ENCODE measurements at regions not wholly inside any gene's neighbourhood (a gene's known extent, or its start where the extent isn't known, plus 50 kb on each side); places are given as distances from the start of the nearest gene placed in this dataset.
"Not testable (repeated sequence)": the region's sequence is repeated elsewhere in the genome, so short reads cannot be mapped to it uniquely, and the experiment has no call there.

- no peaks in the 10 kb centered on the region for H3K27me3 Mint-ChIP-seq
- ChIA-PET CTCF (interaction anchor here (0.9 to 5.7 kb wide), 6 partner anchors 13 to 69 kb away, joined by 3 to 38 read pairs (median 10); partner anchors contain the start of gene RAP2B), POLR2A (interaction anchor here (0.7 to 5.0 kb wide), 16 partner anchors 8 to 407 kb away, joined by 3 to 134 read pairs (median 6); partner anchors contain the start of gene RAP2B)
- H3K4me3 Mint-ChIP-seq: peak overlapping the region; percentile 44
- H3K4me1 Mint-ChIP-seq: peaks cover 54% of the 10 kb centered on the region
- peak overlapping the region; percentile 87 for H3K27ac Mint-ChIP-seq
- H3K9me3 Mint-ChIP-seq: peaks cover 7% of the 10 kb centered on the region
- DNase-seq: peak; percentile 88
- H3K36me3 Mint-ChIP-seq (ENCODE audit: low read depth): peaks cover 19% of the 10 kb centered on the region
Measured at GRCh38 chr3:153221748-153222162, 59.7 kb downstream of the RAP2B start.

GRCh38 chr3:153226877-153227276, 64.9 kb downstream of the RAP2B start:
- peaks cover 15% of the 10 kb centered on the region for H3K4me1 Mint-ChIP-seq
- H3K36me3 Mint-ChIP-seq (ENCODE audit: low read depth); DNase-seq; H3K27me3 Mint-ChIP-seq; H3K9me3 Mint-ChIP-seq; CTCF ChIA-PET; POLR2A ChIA-PET; H3K27ac Mint-ChIP-seq; H3K4me3 Mint-ChIP-seq: not testable (repeated sequence)

GRCh38 chr3:153230427-153230826, 68.4 kb downstream of the RAP2B start:
- H3K9me3 Mint-ChIP-seq; H3K27me3 Mint-ChIP-seq; CTCF ChIA-PET; H3K4me3 Mint-ChIP-seq; H3K27ac Mint-ChIP-seq; POLR2A ChIA-PET; H3K36me3 Mint-ChIP-seq (ENCODE audit: low read depth); DNase-seq; H3K4me1 Mint-ChIP-seq: not testable (repeated sequence)

GRCh38 chr3:153231245-153231644, 69.2 kb downstream of the RAP2B start:
- DNase-seq; H3K27me3 Mint-ChIP-seq; POLR2A ChIA-PET; H3K4me3 Mint-ChIP-seq; H3K4me1 Mint-ChIP-seq; H3K9me3 Mint-ChIP-seq; H3K36me3 Mint-ChIP-seq (ENCODE audit: low read depth); H3K27ac Mint-ChIP-seq; CTCF ChIA-PET: not testable (repeated sequence)

GRCh38 chr3:153232050-153232752, 70.2 kb downstream of the RAP2B start:
- H3K9me3 Mint-ChIP-seq; POLR2A ChIA-PET; H3K4me1 Mint-ChIP-seq; H3K36me3 Mint-ChIP-seq (ENCODE audit: low read depth); H3K27me3 Mint-ChIP-seq; DNase-seq; H3K27ac Mint-ChIP-seq; H3K4me3 Mint-ChIP-seq: not testable (repeated sequence)
- CTCF ChIA-PET: interaction anchor here (1.3 kb wide), 1 partner anchor 69 kb away, joined by 7 read pairs; no protein-coding TSS in a partner anchor

- no peak overlapping the region for H3K27ac Mint-ChIP-seq
- no peak for DNase-seq
- POLR2A ChIA-PET: no interaction called here
- CTCF ChIA-PET: interaction anchor here (1.3 kb wide), 1 partner anchor 69 kb away, joined by 7 read pairs; no protein-coding TSS in a partner anchor
- peaks cover 5% of the 10 kb centered on the region for H3K27me3 Mint-ChIP-seq
- H3K36me3 Mint-ChIP-seq (ENCODE audit: low read depth): no peaks in the 10 kb centered on the region
- no peak overlapping the region for H3K4me3 Mint-ChIP-seq
- no peaks in the 10 kb centered on the region for H3K9me3 Mint-ChIP-seq
- H3K4me1 Mint-ChIP-seq: peaks cover 6% of the 10 kb centered on the region
Measured at GRCh38 chr3:153232851-153233271, 70.8 kb downstream of the RAP2B start.

GRCh38 chr3:153233986-153234385, 72.0 kb downstream of the RAP2B start:
- peaks cover 5% of the 10 kb centered on the region for H3K27me3 Mint-ChIP-seq
- no peak overlapping the region for H3K27ac Mint-ChIP-seq
- DNase-seq: no peak
- H3K36me3 Mint-ChIP-seq (ENCODE audit: low read depth): no peaks in the 10 kb centered on the region
- no peaks in the 10 kb centered on the region for H3K9me3 Mint-ChIP-seq
- peaks cover 6% of the 10 kb centered on the region for H3K4me1 Mint-ChIP-seq
- H3K4me3 Mint-ChIP-seq: no peak overlapping the region
- POLR2A ChIA-PET: no interaction called here
- CTCF ChIA-PET: no interaction called here

- CTCF ChIA-PET: no interaction called here
- Mint-ChIP-seq H3K36me3 (ENCODE audit: low read depth) (no peaks in the 10 kb centered on the region), H3K27me3 (no peaks in the 10 kb centered on the region), H3K9me3 (no peaks in the 10 kb centered on the region), H3K27ac (no peak overlapping the region), H3K4me1 (peaks cover 3% of the 10 kb centered on the region), H3K4me3 (no peak overlapping the region)
- no peak for DNase-seq
- POLR2A ChIA-PET: no interaction called here
Measured at GRCh38 chr3:153242896-153243295, 80.9 kb downstream of the RAP2B start.

GRCh38 chr3:153244961-153245360, 82.9 kb downstream of the RAP2B start:
- no peaks in the 10 kb centered on the region for H3K36me3 Mint-ChIP-seq (ENCODE audit: low read depth)
- ChIA-PET POLR2A (no interaction called here), CTCF (no interaction called here)
- H3K9me3 Mint-ChIP-seq: no peaks in the 10 kb centered on the region
- DNase-seq: no peak
- H3K27ac Mint-ChIP-seq: no peak overlapping the region
- H3K27me3 Mint-ChIP-seq: no peaks in the 10 kb centered on the region
- peaks cover 7% of the 10 kb centered on the region for H3K4me1 Mint-ChIP-seq
- H3K4me3 Mint-ChIP-seq: no peak overlapping the region

GRCh38 chr3:153245661-153246060, 83.6 kb downstream of the RAP2B start:
- H3K36me3 Mint-ChIP-seq (ENCODE audit: low read depth): no peaks in the 10 kb centered on the region
- H3K4me3 Mint-ChIP-seq: no peak overlapping the region
- no peak for DNase-seq
- ChIA-PET CTCF (no interaction called here), POLR2A (no interaction called here)
- no peak overlapping the region for H3K27ac Mint-ChIP-seq
- no peaks in the 10 kb centered on the region for H3K9me3 Mint-ChIP-seq
- H3K27me3 Mint-ChIP-seq: no peaks in the 10 kb centered on the region
- H3K4me1 Mint-ChIP-seq: peaks cover 7% of the 10 kb centered on the region

GRCh38 chr3:153246331-153246730, 84.3 kb downstream of the RAP2B start:
- H3K4me3 Mint-ChIP-seq: no peak overlapping the region
- ChIA-PET CTCF (no interaction called here), POLR2A (no interaction called here)
- peaks cover 7% of the 10 kb centered on the region for H3K4me1 Mint-ChIP-seq
- no peaks in the 10 kb centered on the region for H3K27me3 Mint-ChIP-seq
- H3K9me3 Mint-ChIP-seq: no peaks in the 10 kb centered on the region
- H3K27ac Mint-ChIP-seq: no peak overlapping the region
- H3K36me3 Mint-ChIP-seq (ENCODE audit: low read depth): no peaks in the 10 kb centered on the region
- DNase-seq: no peak

- no peak for DNase-seq
- no peaks in the 10 kb centered on the region for H3K27me3 Mint-ChIP-seq
- CTCF ChIA-PET: interaction anchor here (1.0 kb wide), 1 partner anchor 11 kb away, joined by 3 read pairs; no protein-coding TSS in a partner anchor
- peaks cover under 1% of the 10 kb centered on the region for H3K9me3 Mint-ChIP-seq
- no peaks in the 10 kb centered on the region for H3K36me3 Mint-ChIP-seq (ENCODE audit: low read depth)
- POLR2A ChIA-PET: interaction anchor here (1.8 kb wide), 1 partner anchor 86 kb away, joined by 5 read pairs; no protein-coding TSS in a partner anchor
- H3K4me1 Mint-ChIP-seq: peaks cover 7% of the 10 kb centered on the region
- H3K27ac Mint-ChIP-seq: no peak overlapping the region
- no peak overlapping the region for H3K4me3 Mint-ChIP-seq
Measured at GRCh38 chr3:153246806-153247205, 84.8 kb downstream of the RAP2B start.

- H3K27me3 Mint-ChIP-seq: no peaks in the 10 kb centered on the region
Measured at GRCh38 chr3:153247331-153248330, 85.6 kb downstream of the RAP2B start.

More at GRCh38 chr3:153247331-153248330, 85.6 kb downstream of the RAP2B start:
- Mint-ChIP-seq H3K27ac (no peak overlapping the region), H3K4me1 (peaks cover 4% of the 10 kb centered on the region), H3K36me3 (ENCODE audit: low read depth) (peaks cover 8% of the 10 kb centered on the region), H3K4me3 (no peak overlapping the region), H3K9me3 (peaks cover 9% of the 10 kb centered on the region)
- POLR2A ChIA-PET: interaction anchor here (1.8 kb wide), 1 partner anchor 87 kb away, joined by 5 read pairs; no protein-coding TSS in a partner anchor
- CTCF ChIA-PET: interaction anchor here (1.0 kb wide), 1 partner anchor 10 kb away, joined by 3 read pairs; no protein-coding TSS in a partner anchor
- DNase-seq: no peak
